ENCODE measurements at regions not wholly inside any gene's neighbourhood (a gene's known extent, or its start where the extent isn't known, plus 50 kb on each side); places are given as distances from the start of the nearest gene placed in this dataset.
"Not testable (repeated sequence)": the region's sequence is repeated elsewhere in the genome, so short reads cannot be mapped to it uniquely, and the experiment has no call there.

DNA sequence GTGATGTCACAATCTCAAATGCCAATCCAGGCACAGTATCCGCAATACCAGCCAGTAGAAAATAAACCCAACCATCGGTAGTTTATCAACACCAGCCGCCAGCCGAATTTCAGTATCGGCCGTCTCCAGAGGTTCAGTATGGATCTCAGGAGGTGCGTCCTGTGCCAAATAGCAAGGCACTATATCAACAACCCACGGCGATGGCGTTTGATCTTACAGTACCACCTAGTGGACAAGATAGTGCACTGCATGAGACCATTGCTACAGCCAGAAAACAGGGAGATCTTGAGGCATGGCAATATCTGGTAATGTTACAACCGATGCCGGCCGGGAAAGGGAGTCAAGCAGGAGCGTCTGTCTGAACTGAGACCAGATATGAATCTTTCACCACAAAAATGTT is 121.8 kb upstream of the DRD5 start:
- ATAC-seq; H2AFZ ChIP-seq (ENCODE audit: control insufficient read depth, low read depth, low read length); H3K4me1 ChIP-seq (ENCODE audit: control insufficient read depth, insufficient read depth, low read length); RAD21 ChIA-PET (ENCODE audit: unreplicated experiment); CTCF ChIA-PET; H4K20me1 ChIP-seq (ENCODE audit: control insufficient read depth, insufficient read depth); BruUV-seq (replicated peaks); SMC1A ChIA-PET (ENCODE audit: uncharacterized antibody, unreplicated experiment); H3K27ac ChIP-seq (ENCODE audit: control insufficient read depth, insufficient read depth); H3K27me3 ChIP-seq (replicated peaks in 1 of 2; ENCODE audit: control insufficient read depth in 2 of 2, insufficient read depth in 2 of 2, low read length in 1 of 2); FAIRE-seq; H3K4me2 ChIP-seq (ENCODE audit: control insufficient read depth, insufficient read depth); DNase-seq (ENCODE audit: low read depth, low spot score); H3K9me3 ChIP-seq (replicated peaks; ENCODE audit: control insufficient read depth, insufficient read depth, low read length); H3K79me2 ChIP-seq (ENCODE audit: control insufficient read depth, insufficient read depth, low read length); H3K4me3 ChIP-seq; H3K36me3 ChIP-seq (ENCODE audit: control insufficient read depth in 2 of 2, insufficient read depth in 2 of 2, low read length in 1 of 2); POLR2A ChIA-PET; H3K9ac ChIP-seq (ENCODE audit: control insufficient read depth, insufficient read depth, low read length): not testable (repeated sequence)
- intact Hi-C loops (cut with micrococcal nuclease; ENCODE audit: unreplicated experiment) (loop anchor here (2.0 kb wide), 1 partner anchor 127 kb away; no protein-coding TSS in a partner anchor), in situ Hi-C loops (cut with MboI) (loop anchor here (10.0 kb wide), 1 partner anchor 125 kb away; no protein-coding TSS in a partner anchor)
- WGBS (ENCODE audit: insufficient coverage, insufficient replicate concordance, low lambda C conversion rate, missing lambda C conversion rate) = 8% methylated on average over 14 of the region's 14 CpGs
- peak; percentile 36 for TF ChIP-seq RAD21 (IDR thresholded peaks at IDR 0.05; ENCODE audit: insufficient read depth, low read depth, low read length)
- TF ChIP-seq, protein P1, sequence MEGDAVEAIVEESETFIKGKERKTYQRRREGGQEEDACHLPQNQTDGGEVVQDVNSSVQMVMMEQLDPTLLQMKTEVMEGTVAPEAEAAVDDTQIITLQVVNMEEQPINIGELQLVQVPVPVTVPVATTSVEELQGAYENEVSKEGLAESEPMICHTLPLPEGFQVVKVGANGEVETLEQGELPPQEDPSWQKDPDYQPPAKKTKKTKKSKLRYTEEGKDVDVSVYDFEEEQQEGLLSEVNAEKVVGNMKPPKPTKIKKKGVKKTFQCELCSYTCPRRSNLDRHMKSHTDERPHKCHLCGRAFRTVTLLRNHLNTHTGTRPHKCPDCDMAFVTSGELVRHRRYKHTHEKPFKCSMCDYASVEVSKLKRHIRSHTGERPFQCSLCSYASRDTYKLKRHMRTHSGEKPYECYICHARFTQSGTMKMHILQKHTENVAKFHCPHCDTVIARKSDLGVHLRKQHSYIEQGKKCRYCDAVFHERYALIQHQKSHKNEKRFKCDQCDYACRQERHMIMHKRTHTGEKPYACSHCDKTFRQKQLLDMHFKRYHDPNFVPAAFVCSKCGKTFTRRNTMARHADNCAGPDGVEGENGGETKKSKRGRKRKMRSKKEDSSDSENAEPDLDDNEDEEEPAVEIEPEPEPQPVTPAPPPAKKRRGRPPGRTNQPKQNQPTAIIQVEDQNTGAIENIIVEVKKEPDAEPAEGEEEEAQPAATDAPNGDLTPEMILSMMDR (IDR thresholded peaks at IDR 0.05 in 2 of 3, conservative IDR thresholded peaks at IDR 0.05 in 1 of 3; ENCODE audit: control insufficient read depth in 2 of 3, extremely low read depth in 1 of 3, insufficient read depth in 1 of 3, low read depth in 3 of 3, low read length in 3 of 3) = peak; percentile 24 to 36 (median 31); a peak in 4 of 6 replicates

DNA sequence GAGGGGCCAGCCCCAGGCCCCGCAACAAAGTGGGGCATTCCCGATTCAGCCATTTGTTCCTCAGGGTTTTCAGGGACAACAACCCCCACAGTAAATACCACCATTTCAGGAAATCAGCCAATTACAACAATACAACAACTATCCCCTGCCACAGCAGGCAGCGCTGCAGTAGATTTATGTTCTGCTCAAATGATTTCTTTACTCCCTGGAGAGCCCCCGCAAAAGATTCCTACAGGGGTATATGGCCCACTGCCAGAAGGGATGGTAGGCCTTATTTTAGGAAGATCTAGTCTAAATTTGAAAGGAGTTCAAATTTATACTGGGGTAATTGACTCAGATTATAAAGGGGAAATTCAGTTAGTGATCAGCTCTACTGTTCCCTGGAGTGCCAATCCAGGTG is 120.5 kb upstream of the DRD5 start:
- intact Hi-C loops (cut with micrococcal nuclease; ENCODE audit: unreplicated experiment); H4K20me1 ChIP-seq (ENCODE audit: control insufficient read depth, insufficient read depth); H3K4me1 ChIP-seq (ENCODE audit: control insufficient read depth, insufficient read depth, low read length); ATAC-seq; DNase-seq (ENCODE audit: low read depth, low spot score); POLR2A ChIA-PET; in situ Hi-C loops (cut with MboI); RAD21 ChIA-PET (ENCODE audit: unreplicated experiment); H3K27me3 ChIP-seq (replicated peaks in 1 of 2; ENCODE audit: control insufficient read depth in 2 of 2, insufficient read depth in 2 of 2, low read length in 1 of 2); CTCF ChIA-PET; SMC1A ChIA-PET (ENCODE audit: uncharacterized antibody, unreplicated experiment); BruUV-seq (replicated peaks); H3K36me3 ChIP-seq (ENCODE audit: control insufficient read depth in 2 of 2, insufficient read depth in 2 of 2, low read length in 1 of 2); H2AFZ ChIP-seq (ENCODE audit: control insufficient read depth, low read depth, low read length); H3K79me2 ChIP-seq (ENCODE audit: control insufficient read depth, insufficient read depth, low read length); H3K4me3 ChIP-seq; H3K9ac ChIP-seq (ENCODE audit: control insufficient read depth, insufficient read depth, low read length); FAIRE-seq; H3K9me3 ChIP-seq (replicated peaks; ENCODE audit: control insufficient read depth, insufficient read depth, low read length); H3K4me2 ChIP-seq (ENCODE audit: control insufficient read depth, insufficient read depth); H3K27ac ChIP-seq (ENCODE audit: control insufficient read depth, insufficient read depth): not testable (repeated sequence)
- 36% methylated on average over 4 of the region's 4 CpGs for WGBS (ENCODE audit: insufficient coverage, insufficient replicate concordance, low lambda C conversion rate, missing lambda C conversion rate)

DNA sequence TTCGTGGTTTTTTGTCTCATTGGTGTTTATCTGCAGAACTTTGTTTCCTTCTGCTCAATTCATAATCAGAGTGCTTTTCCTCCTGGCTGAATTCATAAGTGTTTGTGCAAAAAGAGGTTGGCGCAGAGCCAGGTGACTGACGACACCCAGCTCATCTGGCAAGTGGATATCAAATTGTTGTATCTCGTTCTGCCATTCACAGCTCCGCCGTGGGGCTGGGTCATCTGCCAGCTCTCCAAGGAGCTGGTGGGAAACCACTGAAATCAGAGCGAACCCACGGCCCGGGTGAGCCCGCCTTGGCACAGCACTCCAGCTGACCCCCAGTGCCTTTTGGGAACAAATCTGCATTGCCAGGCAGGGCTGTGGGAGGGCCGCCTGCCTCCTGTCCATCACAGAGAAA is 110.7 kb upstream of the DRD5 start:
- H3K79me2 ChIP-seq (ENCODE audit: control insufficient read depth, insufficient read depth, low read length); FAIRE-seq; H3K4me1 ChIP-seq (ENCODE audit: control insufficient read depth, insufficient read depth, low read length); CTCF ChIA-PET; POLR2A ChIA-PET; intact Hi-C loops (cut with micrococcal nuclease; ENCODE audit: unreplicated experiment); in situ Hi-C loops (cut with MboI); ATAC-seq; SMC1A ChIA-PET (ENCODE audit: uncharacterized antibody, unreplicated experiment); H3K9ac ChIP-seq (ENCODE audit: control insufficient read depth, insufficient read depth, low read length); BruUV-seq (replicated peaks); H2AFZ ChIP-seq (ENCODE audit: control insufficient read depth, low read depth, low read length); DNase-seq (ENCODE audit: low read depth, low spot score); H3K4me3 ChIP-seq; H3K27ac ChIP-seq (ENCODE audit: control insufficient read depth, insufficient read depth); H4K20me1 ChIP-seq (ENCODE audit: control insufficient read depth, insufficient read depth); H3K27me3 ChIP-seq (replicated peaks in 1 of 2; ENCODE audit: control insufficient read depth in 2 of 2, insufficient read depth in 2 of 2, low read length in 1 of 2); RAD21 ChIA-PET (ENCODE audit: unreplicated experiment); H3K9me3 ChIP-seq (replicated peaks; ENCODE audit: control insufficient read depth, insufficient read depth, low read length); H3K4me2 ChIP-seq (ENCODE audit: control insufficient read depth, insufficient read depth); H3K36me3 ChIP-seq (ENCODE audit: control insufficient read depth in 2 of 2, insufficient read depth in 2 of 2, low read length in 1 of 2): not testable (repeated sequence)
- 10% methylated on average over 10 of the region's 11 CpGs for WGBS (ENCODE audit: insufficient coverage, insufficient replicate concordance, low lambda C conversion rate, missing lambda C conversion rate)
